K562 (cell line): ENCODE measurements at regions not wholly inside any gene's neighbourhood (a gene's known extent, or its start where the extent isn't known, plus 50 kb on each side); places are given as distances from the start of the nearest gene placed in this dataset.

Experiments used
- ATAC-seq: fragments of 200-7000 bp; cut with Tn5 transposase; 3 replicates; pipeline ENCODE4 v1.9.1; 2020; ENCODE audit warnings: moderate library complexity
- BruUV-seq: library from RNA; stranded (reverse); fragments of 400-500 nt; replicated peaks from 2 replicates; lab custom pipeline; 2021; lab: Mats Ljungman, UMichigan
- CTCF ChIA-PET: fragments of 300-600 bp; formaldehyde crosslinking; extraction: SDS; loops from one replicate; lab custom pipeline; 2021; ENCODE audit warnings: low intra/inter-chr PET ratio; lab: Yijun Ruan, JAX
- POLR2A ChIA-PET: fragments of 300-600, 350-650 bp; sonication (Branson Sonifier 250); formaldehyde crosslinking; extraction: SDS; loops from one replicate; lab custom pipeline; 2021; ENCODE audit warnings: antibody characterized with exemption, inconsistent platforms; lab: Yijun Ruan, JAX
- DNase-seq, 4 experiments: peaks; one replicate each; pipeline versions ENCODE4 v3.0.0 to v3.0.0-alpha.2; 2011 to 2018; ENCODE audit warnings: low spot score in 3 of 4, mixed read lengths in 3 of 4; ENCODE audit errors: extremely low read depth in 1 of 4
- FAIRE-seq: peaks from 2 replicates; lab custom pipeline; 2011; peaks lifted over from hg19 to GRCh38; lab: Jason Lieb, UNC
- H2AFZ ChIP-seq: 2 replicates; pipeline ENCODE4 v1.6.0; 2011; ENCODE audit warnings: low read depth, low read length, control low read depth, inconsistent platforms
- H3K27ac ChIP-seq: fragments of 200-600 bp; 3 replicates; pipeline ENCODE4 v1.8.0; 2011; ENCODE audit warnings: low read depth, mild to moderate bottlenecking, control low read depth, inconsistent platforms, low read length, moderate library complexity, mixed read lengths; ENCODE audit errors: extremely low read depth
- H3K27me3 ChIP-seq, 2 experiments: fragments of 300-600 bp in 1 of 2; 2 replicates in 1 of 2; 3 replicates in 1 of 2; pipeline versions ENCODE4 v1.6.0 to v1.8.0; 2011; ENCODE audit warnings: inconsistent platforms in 2 of 2, low read length in 2 of 2, mild to moderate bottlenecking in 1 of 2, mixed read lengths in 1 of 2, moderate library complexity in 1 of 2; ENCODE audit not compliant: control insufficient read depth in 2 of 2, insufficient read depth in 2 of 2
- H3K36me3 ChIP-seq: fragments of 300-600 bp; 3 replicates; pipeline ENCODE4 v1.8.0; 2011; ENCODE audit warnings: mild to moderate bottlenecking, low read length, inconsistent platforms; ENCODE audit not compliant: control insufficient read depth, insufficient read depth
- H3K4me1 ChIP-seq, 2 experiments: fragments of 200-600 bp in 1 of 2; replicated peaks in 1 of 2; 2 replicates in 1 of 2; 3 replicates in 1 of 2; pipeline versions ENCODE4 v1.5.1 to v1.8.0; 2011; ENCODE audit warnings: inconsistent platforms in 2 of 2, low read length in 2 of 2, mild to moderate bottlenecking in 1 of 2, mixed read lengths in 1 of 2, moderate library complexity in 1 of 2; ENCODE audit not compliant: control insufficient read depth in 2 of 2, insufficient read depth in 2 of 2
- H3K4me2 ChIP-seq: 2 replicates; pipeline ENCODE4 v1.6.1; 2011; ENCODE audit warnings: low read length, control low read depth, inconsistent platforms, mixed read lengths; ENCODE audit not compliant: insufficient read depth
- H3K4me3 ChIP-seq: fragments of 200-600 bp; sonication (generic), shearing (Covaris generic); 2 replicates; pipeline ENCODE4 v1.5.1; 2016; ENCODE audit warnings: control low read depth, inconsistent platforms
- H3K79me2 ChIP-seq: fragments of 200-600 bp; 3 replicates; pipeline ENCODE4 v1.8.0; 2011; ENCODE audit warnings: low read length, inconsistent platforms; ENCODE audit not compliant: control insufficient read depth, insufficient read depth
- H3K9ac ChIP-seq, 2 experiments: 2 replicates each; pipeline versions ENCODE4 v1.6.0 to v1.6.1; 2011; ENCODE audit warnings: low read depth in 2 of 2, low read length in 2 of 2, control low read depth in 1 of 2, inconsistent platforms in 1 of 2, mild to moderate bottlenecking in 1 of 2, mixed read lengths in 1 of 2; ENCODE audit not compliant: insufficient read depth in 1 of 2
- H3K9me1 ChIP-seq: one replicate; pipeline ENCODE4 v1.6.0; 2011; ENCODE audit warnings: inconsistent platforms, mild to moderate bottlenecking, low read length, moderate library complexity; ENCODE audit not compliant: control insufficient read depth, insufficient read depth
- H3K9me3 ChIP-seq: replicated peaks from 2 replicates; pipeline ENCODE4 v1.5.1; 2011; ENCODE audit warnings: low read depth, low read length, inconsistent platforms; ENCODE audit not compliant: control insufficient read depth, insufficient read depth
- H4K20me1 ChIP-seq: replicated peaks from 2 replicates; pipeline ENCODE4 v1.6.1; 2011; ENCODE audit warnings: low read length, inconsistent platforms, mixed read lengths; ENCODE audit not compliant: control insufficient read depth, insufficient read depth
- ATF3 ChIP-seq, 2 experiments: fragments of 450-650 bp in 1 of 2; sonication (generic) in 1 of 2; formaldehyde crosslinking in 1 of 2; IDR thresholded peaks in 1 of 2; conservative IDR thresholded peaks in 1 of 2; 2 replicates each; pipeline versions ENCODE4 v1.6.1 to v1.8.1; 2016 to 2023; ENCODE audit warnings: mild to moderate bottlenecking in 2 of 2, moderate library complexity in 2 of 2, inconsistent platforms in 1 of 2, missing genetic modification reagents in 1 of 2
- BRD4 ChIP-seq: fragments of 200-600 bp; sonication (generic); IDR thresholded peaks from 2 replicates; pipeline ENCODE4 v1.6.1; 2017; ENCODE audit warnings: inconsistent platforms
- FOXK2 ChIP-seq, 2 experiments: fragments of 450-650 bp; IDR thresholded peaks in 1 of 2; conservative IDR thresholded peaks in 1 of 2; 2 replicates each; pipeline ENCODE4 v1.6.1; 2016; ENCODE audit warnings: low read depth in 2 of 2, mild to moderate bottlenecking in 1 of 2
- HSF4 ChIP-seq: fragments of 250-450 bp; sonication (Bioruptor Pico); IDR thresholded peaks from 2 replicates; pipeline ENCODE4 v2.1.2; 2022; ENCODE audit warnings: mild to moderate bottlenecking, moderate library complexity, borderline replicate concordance
- KDM1A ChIP-seq, 2 experiments: fragments of 450-650 bp; IDR thresholded peaks; 2 replicates each; pipeline ENCODE4 v1.6.1; 2016; ENCODE audit warnings: mild to moderate bottlenecking in 2 of 2
- MEF2D ChIP-seq: conservative IDR thresholded peaks from 2 replicates; pipeline ENCODE4 v1.6.1; 2016; ENCODE audit warnings: low read depth, missing genetic modification characterization, missing compliant biosample characterization
- WHSC1 ChIP-seq: IDR thresholded peaks from one replicate; pipeline ENCODE4 v1.6.1; 2012; ENCODE audit warnings: low read length, control low read depth, inconsistent platforms
- ZMIZ1 ChIP-seq, 2 experiments: fragments of 150-350 bp in 1 of 2; IDR thresholded peaks; 2 replicates each; pipeline ENCODE4 v1.6.1; 2012 to 2016; ENCODE audit warnings: low read depth in 2 of 2, low read length in 2 of 2, mild to moderate bottlenecking in 1 of 2, moderate library complexity in 1 of 2
- ZNF398 ChIP-seq: fragments of 250-450 bp; sonication (Bioruptor Pico); IDR thresholded peaks from 2 replicates; pipeline ENCODE4 v1.8.0; 2021; ENCODE audit warnings: moderate library complexity, mild to moderate bottlenecking, inconsistent platforms
- ZNF778 ChIP-seq: fragments of 450-650 bp; formaldehyde crosslinking; IDR thresholded peaks from 2 replicates; pipeline ENCODE4 v1.4.0; 2020; ENCODE audit warnings: mild to moderate bottlenecking, moderate library complexity
- WGBS: fragments of 100-300 bp; shearing (Covaris generic); methylation state at CpG from one replicate; pipeline ENCODE4 v1.1.6; 2016; ENCODE audit warnings: low coverage, mixed read lengths; ENCODE audit not compliant: insufficient coverage; ENCODE audit errors: missing lambda C conversion rate; 5-methylcytosine and 5-hydroxymethylcytosine counted together
- in situ Hi-C: fragments of 300-500 bp; cut with MboI; formaldehyde crosslinking; loops from 4 replicates; pipeline ENCODE4 v1.15.0; 2018; ENCODE audit warnings: inconsistent platforms, mixed read lengths
- intact Hi-C: fragments of 100-400 bp; cut with micrococcal nuclease; formaldehyde crosslinking; loops from 2 replicates; pipeline ENCODE4 v1.14.2; 2022
- TF ChIP-seq, protein P1 (sequence below), 2 experiments: fragments of 450-650 bp; conservative IDR thresholded peaks; 2 replicates each; pipeline ENCODE4 v1.6.1; 2017; ENCODE audit warnings: mild to moderate bottlenecking in 2 of 2, moderate library complexity in 2 of 2

DNA sequence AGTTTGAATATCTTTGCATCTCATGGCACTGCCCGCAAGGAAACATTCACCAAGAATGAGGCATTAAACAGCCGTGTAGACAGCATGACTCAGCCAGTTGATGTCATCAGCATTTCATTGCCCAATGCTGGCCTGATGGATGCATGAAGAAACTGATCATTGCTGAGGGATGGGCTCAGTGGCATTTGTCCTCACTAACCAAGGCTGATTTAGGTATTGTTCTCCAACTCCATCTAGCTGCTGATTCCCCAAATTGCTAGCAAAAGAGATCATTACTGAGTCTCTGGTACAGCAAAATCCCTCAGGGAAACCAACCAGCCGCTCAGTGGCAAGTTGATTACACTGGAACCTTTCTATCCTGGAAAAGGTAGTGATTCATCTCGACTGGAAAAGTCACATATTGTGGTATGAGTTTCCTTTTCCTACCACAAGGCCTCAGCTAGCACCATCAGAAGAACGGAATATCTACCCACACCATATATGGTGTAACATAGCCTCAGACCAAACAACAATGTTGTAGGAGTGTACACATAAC, 186.5 kb upstream of the GAP43 start (continued):
- peak; percentile 30 for TF ChIP-seq ATF3 (IDR thresholded peaks at IDR 0.05)
- no peak for TF ChIP-seq ATF3 (CRISPR knock-in tag; conservative IDR thresholded peaks at IDR 0.05)
- TF ChIP-seq, all 486 proteins: peak for 5

- no peaks in the 10 kb centered on the region for H3K4me1 ChIP-seq
- intact Hi-C loops: no loop called here
These were observed 184.5 kb upstream of the GAP43 start for GRCh38 chr3:115438799-115439198.

More at GRCh38 chr3:115438799-115439198, 184.5 kb upstream of the GAP43 start:
- H3K36me3 ChIP-seq: no peaks in the 10 kb centered on the region
- 0% methylated on average over 2 of the region's 2 CpGs for WGBS
- in situ Hi-C loops: no loop called here
- no peaks in the 10 kb centered on the region for H3K27me3 ChIP-seq
- ATAC-seq (no peak), DNase-seq (no peak), FAIRE-seq (no peak)
- no peaks in the 10 kb centered on the region for H3K79me2 ChIP-seq
- no peak overlapping the region for H3K4me3 ChIP-seq
- H2AFZ ChIP-seq: no peak overlapping the region
- H3K9me3 ChIP-seq: no peaks in the 10 kb centered on the region
- TF ChIP-seq BRD4 (no peak), WHSC1 (no peak), HSF4 (CRISPR knock-in tag) (no peak), FOXK2 (conservative IDR thresholded peaks at IDR 0.05 in 1 of 2, IDR thresholded peaks at IDR 0.05 in 1 of 2; ENCODE audit: low read depth in 2 of 2) (no peak), ZNF398 (CRISPR knock-in tag) (no peak), ZNF778 (CRISPR knock-in tag) (no peak), MEF2D (tag) (no peak), KDM1A (IDR thresholded peaks at IDR 0.05) (no peak), ZMIZ1 (IDR thresholded peaks at IDR 0.05; ENCODE audit: low read depth in 2 of 2, low read length in 2 of 2) (no peak)
- TF ChIP-seq, protein P1, sequence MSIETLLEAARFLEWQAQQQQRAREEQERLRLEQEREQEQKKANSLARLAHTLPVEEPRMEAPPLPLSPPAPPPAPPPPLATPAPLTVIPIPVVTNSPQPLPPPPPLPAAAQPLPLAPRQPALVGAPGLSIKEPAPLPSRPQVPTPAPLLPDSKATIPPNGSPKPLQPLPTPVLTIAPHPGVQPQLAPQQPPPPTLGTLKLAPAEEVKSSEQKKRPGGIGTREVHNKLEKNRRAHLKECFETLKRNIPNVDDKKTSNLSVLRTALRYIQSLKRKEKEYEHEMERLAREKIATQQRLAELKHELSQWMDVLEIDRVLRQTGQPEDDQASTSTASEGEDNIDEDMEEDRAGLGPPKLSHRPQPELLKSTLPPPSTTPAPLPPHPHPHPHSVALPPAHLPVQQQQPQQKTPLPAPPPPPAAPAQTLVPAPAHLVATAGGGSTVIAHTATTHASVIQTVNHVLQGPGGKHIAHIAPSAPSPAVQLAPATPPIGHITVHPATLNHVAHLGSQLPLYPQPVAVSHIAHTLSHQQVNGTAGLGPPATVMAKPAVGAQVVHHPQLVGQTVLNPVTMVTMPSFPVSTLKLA (conservative IDR thresholded peaks at IDR 0.05): no peak
- H3K9ac ChIP-seq: no peak overlapping the region
- H3K4me2 ChIP-seq: no peak overlapping the region
- H4K20me1 ChIP-seq: no peaks in the 10 kb centered on the region
- ChIA-PET CTCF (no interaction called here), POLR2A (no interaction called here)
- no peaks in the 10 kb centered on the region for H3K9me1 ChIP-seq
- BruUV-seq: no TSS peak
- H3K27ac ChIP-seq: no peak overlapping the region
